ENCODE measurements at regions not wholly inside any gene's neighbourhood (a gene's known extent, or its start where the extent isn't known, plus 50 kb on each side); places are given as distances from the start of the nearest gene placed in this dataset.

GRCh38 chr2:155364766-155365165 is 666.3 kb downstream of the KCNJ3 start:
- TF ChIP-seq POLR2A (IDR thresholded peaks at IDR 0.05) (no peak), CTCF (IDR thresholded peaks at IDR 0.05 in 4 of 5, conservative IDR thresholded peaks at IDR 0.05 in 1 of 5) (no peak)
- no peaks in the 10 kb centered on the region for H3K4me1 ChIP-seq
- H3K4me3 ChIP-seq = no peak overlapping the region
- no peaks in the 10 kb centered on the region for H3K9me3 ChIP-seq
- no peak for ATAC-seq
- in situ Hi-C loops (cut with MboI; ENCODE audit: low sequenced_read_pairs in 4 of 4) (no loop called here), intact Hi-C loops (cut with DNase I; ENCODE audit: low total_unique reads) (no loop called here)
- H3K27ac ChIP-seq = no peak overlapping the region
- DNase-seq = no peak
- no peaks in the 10 kb centered on the region for H3K27me3 ChIP-seq
- no peaks in the 10 kb centered on the region for H3K36me3 ChIP-seq

- in situ Hi-C loops (cut with MboI; ENCODE audit: low sequenced_read_pairs in 4 of 4) = no loop called here
These were observed 664.9 kb downstream of the KCNJ3 start for GRCh38 chr2:155363349-155363888.

GRCh38 chr2:155357172-155357571 is 658.7 kb downstream of the KCNJ3 start:
- Histone ChIP-seq H3K4me1 (no peaks in the 10 kb centered on the region), H3K27me3 (no peaks in the 10 kb centered on the region), H3K27ac (no peak overlapping the region), H3K36me3 (no peaks in the 10 kb centered on the region), H3K4me3 (no peak overlapping the region), H3K9me3 (no peaks in the 10 kb centered on the region)
- intact Hi-C loops (cut with DNase I; ENCODE audit: low total_unique reads) (no loop called here), in situ Hi-C loops (cut with MboI; ENCODE audit: low sequenced_read_pairs in 4 of 4) (no loop called here)
- TF ChIP-seq POLR2A (IDR thresholded peaks at IDR 0.05) (no peak), CTCF (IDR thresholded peaks at IDR 0.05 in 4 of 5, conservative IDR thresholded peaks at IDR 0.05 in 1 of 5) (no peak)
- ATAC-seq = no peak
- DNase-seq = no peak

More at GRCh38 chr2:155363349-155363888, 664.9 kb downstream of the KCNJ3 start:
- Histone ChIP-seq H3K4me3 (no peak overlapping the region), H3K36me3 (no peaks in the 10 kb centered on the region), H3K9me3 (no peaks in the 10 kb centered on the region), H3K27me3 (no peaks in the 10 kb centered on the region), H3K4me1 (no peaks in the 10 kb centered on the region), H3K27ac (no peak overlapping the region)
- TF ChIP-seq POLR2A (IDR thresholded peaks at IDR 0.05) (no peak), CTCF (IDR thresholded peaks at IDR 0.05 in 4 of 5, conservative IDR thresholded peaks at IDR 0.05 in 1 of 5) (no peak)
- DNase-seq (no peak), ATAC-seq (no peak)
- intact Hi-C loops (cut with DNase I; ENCODE audit: low total_unique reads) = no loop called here

GRCh38 chr2:155356250-155356649 is 657.8 kb downstream of the KCNJ3 start:
- no peak for TF ChIP-seq CTCF (IDR thresholded peaks at IDR 0.05 in 4 of 5, conservative IDR thresholded peaks at IDR 0.05 in 1 of 5)
- no peak for TF ChIP-seq POLR2A (IDR thresholded peaks at IDR 0.05)
- no peak overlapping the region for H3K27ac ChIP-seq
- ATAC-seq (no peak), DNase-seq (no peak)
- intact Hi-C loops (cut with DNase I; ENCODE audit: low total_unique reads) = no loop called here
- H3K36me3 ChIP-seq = no peaks in the 10 kb centered on the region
- H3K4me1 ChIP-seq = no peaks in the 10 kb centered on the region
- H3K27me3 ChIP-seq = no peaks in the 10 kb centered on the region
- no peaks in the 10 kb centered on the region for H3K9me3 ChIP-seq
- no peak overlapping the region for H3K4me3 ChIP-seq
- in situ Hi-C loops (cut with MboI; ENCODE audit: low sequenced_read_pairs in 4 of 4) = no loop called here
